ENCODE measurements at regions not wholly inside any gene's neighbourhood (a gene's known extent, or its start where the extent isn't known, plus 50 kb on each side); places are given as distances from the start of the nearest gene placed in this dataset.
"Not testable (repeated sequence)": the region's sequence is repeated elsewhere in the genome, so short reads cannot be mapped to it uniquely, and the experiment has no call there.

DNA sequence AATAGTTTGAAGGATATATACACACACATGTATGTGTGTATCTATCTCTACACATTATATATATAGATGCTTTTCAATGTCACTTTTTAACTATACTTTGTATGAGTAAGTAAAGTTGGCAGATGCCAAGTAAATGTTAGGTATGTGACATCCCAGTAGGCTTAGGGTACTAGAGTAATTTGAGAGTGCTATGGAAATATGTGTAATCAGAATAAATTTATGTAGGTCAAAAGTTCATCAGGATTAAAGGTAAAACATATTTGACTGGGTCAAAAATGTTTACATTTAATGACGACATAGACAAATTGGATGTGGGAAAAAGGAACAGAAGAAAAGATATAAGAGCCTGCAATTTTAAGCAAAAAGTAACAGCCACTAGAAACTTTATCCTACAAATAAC, 588.8 kb downstream of the ANKRD50 start:
- no peak for DNase-seq (ENCODE audit: low read depth in 3 of 3, low spot score in 2 of 3)

DNA sequence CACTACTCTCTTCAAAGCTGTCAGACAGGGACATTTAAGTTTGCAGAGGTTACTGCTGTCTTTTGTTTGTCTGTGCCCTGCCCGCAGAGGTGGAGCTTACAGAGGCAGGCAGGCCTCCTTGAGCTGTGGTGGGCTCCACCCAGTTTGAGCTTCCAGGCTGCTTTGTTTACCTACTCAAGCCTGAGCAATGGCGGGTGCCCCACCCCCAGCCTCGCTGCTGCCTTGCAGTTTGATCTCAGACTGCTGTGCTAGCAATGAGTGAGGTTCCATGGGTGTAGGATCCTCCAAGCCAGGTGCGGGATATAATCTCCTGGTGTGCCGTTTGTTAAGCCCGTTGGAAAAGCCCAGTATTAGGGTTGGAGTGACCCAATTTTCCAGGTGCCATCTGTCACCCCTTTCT, 581.2 kb downstream of the ANKRD50 start:
- not testable (repeated sequence) for DNase-seq (ENCODE audit: low read depth in 3 of 3, low spot score in 2 of 3)

DNA sequence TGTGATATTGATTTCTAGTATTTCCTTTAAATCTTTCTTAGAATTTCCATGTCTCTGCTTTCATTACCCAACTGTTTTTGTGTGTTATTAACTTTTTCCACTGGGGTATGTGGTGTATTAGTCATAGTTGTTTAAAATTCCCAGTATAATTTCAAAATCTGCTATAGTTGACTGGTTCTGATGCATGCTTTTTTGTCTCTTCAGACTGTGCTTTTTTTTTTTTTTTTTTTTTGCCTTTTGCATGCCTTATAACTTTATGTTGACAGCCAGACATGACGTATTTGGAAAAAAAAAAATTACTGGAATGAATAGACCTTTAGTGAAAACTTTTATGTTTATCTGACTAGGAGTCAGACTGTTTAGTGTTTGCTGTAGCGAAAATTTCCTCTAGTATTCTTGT, 580.4 kb downstream of the ANKRD50 start:
- no peak for DNase-seq (ENCODE audit: low read depth in 3 of 3, low spot score in 2 of 3)

DNA sequence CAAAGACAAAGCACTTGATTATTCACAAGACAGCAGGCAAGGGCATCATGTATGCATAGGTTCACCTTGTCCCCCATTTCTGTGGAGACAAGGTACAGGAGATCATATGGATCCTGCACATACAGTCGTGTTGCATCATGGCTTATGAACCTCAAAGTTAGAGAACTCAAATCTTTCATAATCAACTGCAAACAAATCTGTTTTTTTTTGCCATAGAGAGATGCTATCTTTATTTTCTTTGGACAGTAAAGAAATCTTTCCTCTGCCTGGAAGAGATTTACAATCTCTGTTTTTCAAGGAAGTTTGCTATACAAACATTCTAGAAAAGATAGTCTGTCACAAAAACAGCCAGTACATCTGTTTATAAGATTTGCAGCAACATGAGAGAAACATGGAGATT, 578.8 kb downstream of the ANKRD50 start:
- no peak for DNase-seq (ENCODE audit: low read depth in 3 of 3, low spot score in 2 of 3)

DNA sequence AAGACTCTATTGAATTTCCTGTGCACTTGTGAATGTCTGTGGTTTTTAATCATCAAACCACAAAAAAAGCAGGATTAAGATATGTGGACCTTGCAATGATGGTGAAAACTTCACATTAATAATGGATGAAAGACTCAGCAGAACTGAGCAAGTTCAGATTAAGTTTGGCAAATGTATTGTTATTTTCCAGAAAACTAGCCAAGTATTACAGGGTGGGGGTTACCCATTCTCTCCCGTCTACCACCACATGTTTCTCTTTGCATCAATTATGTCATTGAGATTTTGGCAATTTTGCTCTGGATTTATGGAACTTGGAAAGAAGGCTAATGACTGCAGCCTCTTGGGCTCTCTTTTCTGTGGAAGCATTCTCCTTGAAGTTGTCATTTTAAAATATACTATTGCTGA, 577.1 kb downstream of the ANKRD50 start:
- no peak for DNase-seq (ENCODE audit: low read depth in 3 of 3, low spot score in 2 of 3)

DNA sequence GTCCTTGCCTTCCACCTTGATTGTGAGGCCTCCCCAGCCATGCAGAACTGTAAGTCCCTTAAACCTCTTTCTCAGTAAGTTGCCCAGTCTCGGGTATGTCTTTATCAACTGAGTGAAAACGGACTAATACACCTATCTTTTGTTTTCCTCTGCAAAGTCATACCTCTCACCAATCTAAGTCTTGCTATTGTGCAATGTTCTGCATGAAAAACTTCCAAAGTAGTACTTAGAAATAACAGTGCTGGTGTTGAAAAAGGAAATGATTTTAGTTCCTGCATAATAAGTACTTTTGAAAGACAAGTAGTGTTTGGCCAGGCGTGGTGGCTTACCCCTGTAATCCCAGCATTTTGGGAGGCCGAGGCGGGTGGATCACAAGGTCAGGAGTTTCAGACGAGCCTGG, 573.5 kb downstream of the ANKRD50 start:
- no peak for DNase-seq (ENCODE audit: low read depth in 3 of 3, low spot score in 2 of 3)

DNA sequence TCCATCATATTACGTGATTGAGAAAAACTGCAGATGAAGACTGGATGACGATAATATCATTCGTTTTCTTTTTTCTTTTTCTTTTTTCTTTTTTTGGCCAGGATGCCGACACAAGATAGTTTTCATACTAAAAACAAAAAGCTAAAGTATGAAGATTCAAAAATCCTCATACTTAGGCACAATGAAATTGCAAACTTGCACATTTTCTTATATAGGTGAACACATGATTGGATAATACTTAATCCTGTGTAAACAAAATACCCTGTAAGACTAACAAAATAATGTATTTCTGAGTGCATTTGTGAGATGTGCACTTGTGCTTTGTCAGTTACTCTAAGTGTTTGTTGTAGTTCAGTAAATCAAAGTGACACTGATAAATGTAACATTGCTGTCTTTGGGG, 568.9 kb downstream of the ANKRD50 start:
- DNase-seq (ENCODE audit: low read depth in 3 of 3, low spot score in 2 of 3) = no peak

DNA sequence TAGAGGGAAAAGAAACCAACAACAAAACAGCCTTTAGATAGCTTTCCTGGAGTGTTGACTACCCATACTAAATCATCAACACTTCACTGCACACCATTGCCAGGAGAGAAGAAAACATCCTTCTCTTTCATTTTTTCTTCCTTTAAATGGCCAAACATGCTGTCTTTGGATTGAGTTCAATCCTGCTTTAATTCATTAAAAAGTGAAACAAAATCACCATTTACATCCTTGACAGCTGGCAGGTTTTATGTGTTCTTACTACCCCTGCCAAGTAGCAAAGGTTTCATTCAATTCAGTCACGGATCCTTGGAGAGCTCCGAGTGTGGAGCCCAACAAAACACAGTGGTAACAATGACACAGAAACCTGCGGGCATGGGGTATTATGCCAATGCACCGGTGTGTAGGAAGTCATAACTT, 568.3 kb downstream of the ANKRD50 start:
- DNase-seq (ENCODE audit: low read depth in 3 of 3, low spot score in 2 of 3) = peak; percentile 58 to 63 (median 63)

DNA sequence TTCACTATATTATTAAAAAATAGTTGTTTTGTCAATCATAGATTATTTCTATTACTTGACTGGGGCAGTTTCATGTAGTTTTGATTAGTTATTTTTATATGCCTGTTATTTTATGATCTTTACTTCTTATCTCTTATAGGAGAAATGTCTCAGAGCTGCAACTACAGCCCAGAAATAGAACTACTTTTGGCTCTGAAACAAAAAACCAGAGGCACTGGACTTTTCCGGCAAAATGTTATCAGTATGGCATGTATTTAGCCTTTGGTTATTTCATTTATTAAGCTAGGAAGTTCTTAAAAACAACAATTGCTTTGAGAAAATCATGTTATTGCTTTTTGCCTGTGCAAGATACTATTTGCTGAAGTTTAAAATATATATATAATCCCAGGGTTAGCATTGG, 566.5 kb downstream of the ANKRD50 start:
- DNase-seq (ENCODE audit: low read depth in 3 of 3, low spot score in 2 of 3) = no peak

DNA sequence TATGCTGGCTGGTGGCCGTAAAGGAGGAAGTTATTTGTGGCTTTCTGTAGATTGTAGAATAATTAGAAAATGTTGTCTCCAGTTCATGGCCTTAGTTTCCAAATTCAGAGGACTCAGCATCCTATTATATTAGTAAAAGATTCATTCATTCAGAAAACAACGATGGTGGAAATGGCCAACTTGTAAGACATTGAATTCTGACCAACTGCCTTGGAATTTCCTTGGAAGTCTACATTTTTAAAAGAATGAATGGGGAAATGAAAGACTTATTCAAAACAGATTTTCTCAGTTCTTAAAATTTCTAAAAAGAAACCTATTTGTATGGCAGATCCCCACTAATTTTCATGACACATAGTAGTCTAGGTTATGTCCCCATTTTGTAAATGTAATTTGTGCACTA, 561.5 kb downstream of the ANKRD50 start:
- no peak for DNase-seq (ENCODE audit: low read depth in 3 of 3, low spot score in 2 of 3)

DNA sequence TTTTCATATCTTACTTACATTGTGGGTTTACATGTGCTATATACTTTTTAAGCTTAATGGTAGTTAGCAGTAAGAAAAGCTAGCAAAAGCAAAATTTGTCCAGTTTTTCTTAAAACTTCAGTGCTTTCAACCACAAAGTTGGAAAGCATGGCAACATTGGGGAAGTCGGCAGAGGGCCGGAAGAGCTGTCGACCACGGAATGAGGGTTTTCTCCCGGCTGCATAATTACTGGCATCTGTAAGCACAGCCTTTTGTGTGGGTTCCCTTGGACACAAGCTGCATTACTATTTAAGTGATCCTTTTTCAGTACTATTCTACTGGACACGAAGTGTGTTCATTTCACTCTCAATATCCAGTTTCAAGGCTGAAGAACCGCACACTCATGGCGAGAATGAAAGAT, 560.4 kb downstream of the ANKRD50 start:
- DNase-seq (ENCODE audit: low read depth in 3 of 3, low spot score in 2 of 3) = no peak

DNA sequence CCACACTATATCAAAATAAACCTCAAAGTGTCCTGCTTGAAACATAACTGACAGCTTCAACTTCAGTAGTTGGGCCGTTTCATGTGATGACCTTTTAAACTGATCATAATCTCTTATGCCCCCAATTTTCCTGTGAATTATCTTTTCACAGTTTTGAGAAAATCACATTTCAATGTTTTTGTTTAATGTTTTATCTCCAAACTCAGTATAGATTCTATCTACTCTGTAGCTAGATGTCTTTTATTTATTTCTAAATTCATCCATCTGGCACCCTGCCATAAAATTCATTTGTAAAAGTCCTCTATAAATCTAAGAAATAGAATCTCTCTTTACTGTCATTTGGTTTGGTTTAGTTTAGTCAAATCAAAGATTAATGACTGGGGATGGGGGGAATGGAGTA, 557.3 kb downstream of the ANKRD50 start:
- no peak for DNase-seq (ENCODE audit: low read depth in 3 of 3, low spot score in 2 of 3)

DNA sequence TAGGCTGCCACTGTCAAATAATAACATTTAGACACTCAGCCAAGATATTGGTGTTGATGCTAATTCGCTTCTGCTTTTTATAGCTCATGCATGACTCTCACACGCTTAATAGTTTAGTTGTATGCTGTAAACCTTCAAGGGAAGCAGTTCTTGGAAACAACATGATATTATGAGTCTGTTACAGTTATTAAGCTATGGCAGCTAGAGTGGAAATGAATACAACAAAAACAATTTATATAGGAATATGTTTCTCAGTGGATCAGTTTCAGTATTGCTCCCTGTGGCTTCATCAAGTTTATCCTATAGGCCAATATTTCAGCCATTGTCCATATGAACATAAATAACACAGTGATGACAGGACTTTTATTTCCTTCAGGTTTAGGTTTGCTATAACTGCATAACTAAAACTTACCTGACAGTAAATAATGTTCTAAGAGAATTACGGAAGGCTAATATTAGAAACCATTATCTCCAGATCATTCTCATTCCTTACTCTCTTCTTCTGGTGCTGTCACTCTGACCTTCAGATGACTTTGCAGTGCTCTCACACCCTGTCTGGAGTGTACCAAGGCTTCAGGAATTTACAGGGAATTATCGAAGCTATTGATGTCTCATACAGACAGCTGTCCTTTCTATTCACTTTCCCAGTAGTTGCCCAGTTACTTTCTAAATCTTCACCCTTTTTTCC, 555.0 kb downstream of the ANKRD50 start:
- no peak for DNase-seq (ENCODE audit: low read depth in 3 of 3, low spot score in 2 of 3)

DNA sequence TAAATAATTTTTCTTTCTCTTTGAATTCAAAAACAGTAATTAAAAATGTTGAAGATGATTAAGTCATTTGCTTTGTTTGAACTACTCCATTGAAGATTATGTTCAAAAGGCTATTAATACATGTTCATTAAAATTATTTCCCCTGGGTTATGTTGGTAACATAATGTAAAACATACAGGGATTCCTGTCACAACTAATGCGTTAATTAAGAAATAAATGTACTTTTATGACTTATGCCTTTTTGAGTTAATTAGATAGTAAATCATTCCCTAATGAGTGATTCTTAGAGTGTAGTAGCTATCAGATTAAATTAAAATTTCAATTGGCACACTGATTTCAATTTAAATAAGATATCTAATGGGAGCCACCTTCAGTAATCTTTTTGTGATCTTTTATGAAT, 549.1 kb downstream of the ANKRD50 start:
- no peak for DNase-seq (ENCODE audit: low read depth in 3 of 3, low spot score in 2 of 3)

DNA sequence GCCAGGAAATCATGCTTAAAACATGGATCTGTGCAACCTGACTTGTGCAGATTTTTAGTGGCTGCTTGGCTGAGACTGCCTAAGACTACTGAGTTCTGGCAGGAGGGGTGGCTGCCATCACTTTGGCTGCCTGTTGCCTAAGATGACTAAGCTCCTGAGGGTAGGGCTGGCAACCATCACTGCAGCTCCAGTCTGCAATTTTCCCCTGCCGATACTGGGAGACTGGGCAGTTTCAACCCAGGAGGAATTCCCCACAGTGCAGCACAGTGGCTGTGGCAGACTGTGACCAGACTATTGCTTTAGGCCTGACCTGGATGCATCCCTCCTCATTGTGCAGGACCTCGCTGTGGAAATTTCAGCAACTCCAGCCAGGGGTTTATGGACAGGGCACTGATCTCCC, 544.9 kb downstream of the ANKRD50 start:
- DNase-seq (ENCODE audit: low read depth in 3 of 3, low spot score in 2 of 3) = no peak

DNA sequence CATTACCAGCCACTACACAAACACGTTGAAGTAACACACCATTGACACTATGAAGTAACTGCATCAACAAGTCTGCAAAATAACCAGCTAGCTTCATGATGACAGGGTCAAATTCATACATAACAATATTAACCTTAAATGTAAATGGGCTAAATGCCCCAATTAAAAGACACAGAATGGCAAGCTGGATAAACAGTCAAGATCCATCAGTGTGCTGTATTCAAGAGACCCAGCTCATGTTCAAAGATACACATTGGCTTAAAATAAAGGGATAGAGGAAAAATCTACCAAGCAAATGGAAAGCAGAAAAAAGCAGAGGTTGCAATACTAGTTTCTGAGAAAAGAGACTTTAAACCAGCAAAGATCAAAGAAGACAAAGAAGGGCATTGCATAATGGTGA, 543.0 kb downstream of the ANKRD50 start:
- not testable (repeated sequence) for DNase-seq (ENCODE audit: low read depth in 3 of 3, low spot score in 2 of 3)

DNA sequence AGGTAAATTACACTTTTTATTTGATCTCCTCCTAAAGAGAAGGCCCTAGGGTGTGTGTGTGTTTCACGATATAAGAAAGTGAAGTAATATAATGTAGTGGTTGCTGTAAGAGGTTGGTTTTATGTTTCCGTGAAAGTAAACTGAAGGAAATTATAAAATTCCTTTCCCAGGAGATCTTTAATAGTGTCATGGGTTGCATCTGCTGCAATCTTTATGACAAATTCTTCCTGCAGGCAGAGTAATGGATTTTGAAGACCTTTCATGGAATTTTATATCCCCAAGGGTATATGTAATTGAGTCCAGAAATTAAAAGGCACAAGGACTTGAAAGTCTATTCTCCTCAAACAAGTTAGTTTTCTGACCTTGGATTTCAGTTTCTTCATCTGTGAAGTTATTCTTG, 538.6 kb downstream of the ANKRD50 start:
- no peak for DNase-seq (ENCODE audit: low read depth in 3 of 3, low spot score in 2 of 3)

DNA sequence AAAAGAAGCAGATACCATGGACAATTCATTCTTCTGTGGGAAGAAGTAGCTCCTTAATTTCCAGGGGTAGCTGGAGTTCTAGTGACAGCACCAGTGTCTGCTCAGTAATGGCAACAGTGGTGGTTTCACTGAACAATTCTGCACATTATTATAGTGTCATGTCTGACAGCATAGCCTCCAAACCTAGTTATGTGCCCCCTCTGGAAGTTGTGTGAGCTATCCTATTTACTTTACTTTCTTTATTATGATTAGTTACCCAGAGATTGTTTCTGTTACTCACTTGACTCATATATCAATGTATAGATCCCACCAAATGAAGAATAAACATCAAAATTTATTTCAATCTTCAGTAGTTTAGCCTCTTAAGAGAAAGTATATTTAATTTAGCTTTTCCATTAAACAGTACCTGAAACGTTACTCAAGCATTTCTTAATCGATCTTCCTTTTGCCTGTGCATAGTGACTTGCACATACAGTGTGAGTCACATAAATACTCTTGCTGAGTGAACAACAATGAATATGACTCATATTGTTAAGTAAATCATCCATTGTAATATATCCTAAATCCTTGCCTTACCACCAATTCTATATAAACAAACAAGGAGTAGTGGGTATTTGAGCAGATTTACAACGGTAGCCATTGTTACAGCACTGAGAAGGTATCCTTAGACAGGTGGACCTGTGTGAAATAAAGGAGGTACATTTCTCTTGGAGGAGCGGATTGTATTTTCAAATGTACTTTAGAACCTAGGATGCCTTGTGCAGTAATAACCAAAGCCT, 534.7 kb downstream of the ANKRD50 start:
- DNase-seq (ENCODE audit: low read depth in 3 of 3, low spot score in 2 of 3) = no peak

DNA sequence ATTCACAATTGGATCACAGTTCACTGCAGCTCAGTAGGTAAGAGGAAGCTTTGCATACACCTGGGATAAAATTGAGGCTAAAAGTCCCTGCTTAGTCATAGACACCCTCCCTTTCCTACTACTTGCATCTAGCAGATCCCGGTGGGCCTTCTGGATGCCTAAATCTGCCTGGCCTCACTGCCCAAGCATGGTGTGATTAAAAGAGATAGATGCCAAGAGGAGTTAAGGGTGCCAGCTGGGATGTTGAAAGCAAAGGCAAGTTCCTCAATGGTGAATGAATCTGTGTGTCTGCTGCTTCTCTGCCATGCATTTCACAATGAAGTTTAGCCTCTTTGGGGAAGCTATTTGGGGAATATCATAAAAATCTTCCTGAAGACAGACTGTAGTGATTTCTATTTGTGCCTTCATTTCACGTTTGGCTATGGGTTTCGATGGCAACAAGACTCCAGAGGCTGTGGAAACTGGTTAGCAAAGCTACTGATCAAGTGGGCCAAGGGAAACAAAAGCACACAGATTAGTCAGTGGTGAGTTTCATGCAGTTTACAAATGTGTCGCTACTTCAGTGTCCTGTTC, 534.0 kb downstream of the ANKRD50 start:
- no peak for DNase-seq (ENCODE audit: low read depth in 3 of 3, low spot score in 2 of 3)

DNA sequence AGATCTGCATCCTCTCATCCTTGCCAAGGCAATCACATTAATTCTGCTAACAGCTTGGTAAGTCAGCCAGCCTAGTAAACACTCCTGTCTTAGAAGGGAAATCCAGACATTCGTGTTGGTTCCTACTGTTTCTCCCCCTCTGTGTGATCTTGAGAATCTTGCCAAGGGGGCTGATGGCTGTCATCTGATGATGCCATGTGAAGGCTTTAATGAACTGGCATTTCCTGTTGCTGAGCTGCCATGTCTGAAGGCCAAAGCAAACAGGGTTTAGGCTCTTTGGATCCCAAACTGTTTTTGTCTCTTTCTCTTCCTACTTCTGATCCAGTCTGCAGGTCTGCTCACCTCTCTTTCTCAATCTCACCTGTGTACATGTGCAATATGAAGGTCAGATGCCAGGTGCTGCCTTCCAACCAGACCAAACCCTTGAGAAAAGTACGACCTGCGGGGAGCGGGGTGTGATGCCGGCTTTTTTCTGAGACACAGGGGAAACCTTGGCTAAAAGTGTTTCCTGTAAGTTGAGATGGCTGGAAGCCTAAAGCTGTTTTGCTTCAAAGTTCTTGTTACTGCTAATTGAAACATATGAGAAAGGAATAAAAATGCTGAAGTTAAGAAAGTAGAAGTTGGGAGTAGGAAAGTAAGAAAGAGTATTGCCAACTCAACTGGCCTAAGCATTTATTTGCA, 532.9 kb downstream of the ANKRD50 start:
- no peak for DNase-seq (ENCODE audit: low read depth in 3 of 3, low spot score in 2 of 3)

DNA sequence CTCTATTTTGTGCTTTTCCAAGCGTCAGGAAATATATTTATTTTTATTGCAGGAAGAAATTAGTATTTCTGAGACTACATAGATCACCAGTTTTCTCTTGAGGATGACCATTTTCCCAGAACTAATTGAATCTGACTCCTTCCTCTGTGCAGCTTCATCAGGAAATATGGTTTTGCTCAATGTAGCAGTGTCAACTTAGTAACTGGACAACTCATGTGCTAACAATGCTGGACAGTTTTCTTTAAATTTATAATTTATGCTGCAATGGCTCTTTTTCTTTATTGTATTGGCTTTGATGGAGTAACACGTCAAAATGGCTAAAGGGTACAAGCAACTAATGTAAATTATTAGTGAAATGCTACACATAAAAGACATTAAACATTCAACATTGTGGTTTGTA, 531.5 kb downstream of the ANKRD50 start:
- no peak for DNase-seq (ENCODE audit: low read depth in 3 of 3, low spot score in 2 of 3)

DNA sequence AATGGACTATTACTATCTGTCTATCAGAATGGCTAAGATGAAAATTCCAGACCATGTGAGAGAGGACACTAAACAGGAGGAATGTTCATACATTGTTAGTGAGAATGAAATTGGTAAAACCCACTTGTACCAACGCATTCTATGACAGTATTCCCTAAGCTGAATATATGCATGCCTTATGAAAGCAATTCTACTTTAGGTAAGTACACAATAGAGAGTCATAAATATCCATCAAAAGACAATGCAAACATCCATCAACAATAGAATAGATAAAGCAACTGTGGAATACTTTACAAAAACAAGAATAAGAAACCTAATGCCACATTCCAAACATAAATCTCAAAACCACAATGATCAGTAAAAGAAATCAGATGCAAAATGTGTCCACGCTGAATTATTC, 529.3 kb downstream of the ANKRD50 start:
- no peak for DNase-seq (ENCODE audit: low read depth in 3 of 3, low spot score in 2 of 3)

Measured in right renal cortex interstitium (tissue), 3 donors.